OCI-LY3 (cell line): ENCODE measurements at regions not wholly inside any gene's neighbourhood (a gene's known extent, or its start where the extent isn't known, plus 50 kb on each side); places are given as distances from the start of the nearest gene placed in this dataset.

Source experiments
- EZH2phosphoT487 ChIP-seq: fragments of 200-600 bp; shearing (Covaris generic); IDR thresholded peaks from 2 replicates; pipeline ENCODE4 v1.6.1; 2018; ENCODE audit warnings: antibody characterized with exemption, mixed run types, low read depth
- TF ChIP-seq, protein P1 (sequence below): fragments of 200-600, 300-600 bp; sonication (generic); IDR thresholded peaks from 2 replicates; pipeline ENCODE4 v1.5.1; 2014; ENCODE audit warnings: antibody characterized with exemption, low read length, low read depth

- TF ChIP-seq, protein P1, sequence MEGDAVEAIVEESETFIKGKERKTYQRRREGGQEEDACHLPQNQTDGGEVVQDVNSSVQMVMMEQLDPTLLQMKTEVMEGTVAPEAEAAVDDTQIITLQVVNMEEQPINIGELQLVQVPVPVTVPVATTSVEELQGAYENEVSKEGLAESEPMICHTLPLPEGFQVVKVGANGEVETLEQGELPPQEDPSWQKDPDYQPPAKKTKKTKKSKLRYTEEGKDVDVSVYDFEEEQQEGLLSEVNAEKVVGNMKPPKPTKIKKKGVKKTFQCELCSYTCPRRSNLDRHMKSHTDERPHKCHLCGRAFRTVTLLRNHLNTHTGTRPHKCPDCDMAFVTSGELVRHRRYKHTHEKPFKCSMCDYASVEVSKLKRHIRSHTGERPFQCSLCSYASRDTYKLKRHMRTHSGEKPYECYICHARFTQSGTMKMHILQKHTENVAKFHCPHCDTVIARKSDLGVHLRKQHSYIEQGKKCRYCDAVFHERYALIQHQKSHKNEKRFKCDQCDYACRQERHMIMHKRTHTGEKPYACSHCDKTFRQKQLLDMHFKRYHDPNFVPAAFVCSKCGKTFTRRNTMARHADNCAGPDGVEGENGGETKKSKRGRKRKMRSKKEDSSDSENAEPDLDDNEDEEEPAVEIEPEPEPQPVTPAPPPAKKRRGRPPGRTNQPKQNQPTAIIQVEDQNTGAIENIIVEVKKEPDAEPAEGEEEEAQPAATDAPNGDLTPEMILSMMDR, result no peak
- no peak for TF ChIP-seq EZH2phosphoT487
Measured at GRCh38 chr2:66717218-66717905, 282.4 kb downstream of the MEIS1 start.
